ENCODE measurements at regions not wholly inside any gene's neighbourhood (a gene's known extent, or its start where the extent isn't known, plus 50 kb on each side); places are given as distances from the start of the nearest gene placed in this dataset.
"Not testable (repeated sequence)": the region's sequence is repeated elsewhere in the genome, so short reads cannot be mapped to it uniquely, and the experiment has no call there.

DNA sequence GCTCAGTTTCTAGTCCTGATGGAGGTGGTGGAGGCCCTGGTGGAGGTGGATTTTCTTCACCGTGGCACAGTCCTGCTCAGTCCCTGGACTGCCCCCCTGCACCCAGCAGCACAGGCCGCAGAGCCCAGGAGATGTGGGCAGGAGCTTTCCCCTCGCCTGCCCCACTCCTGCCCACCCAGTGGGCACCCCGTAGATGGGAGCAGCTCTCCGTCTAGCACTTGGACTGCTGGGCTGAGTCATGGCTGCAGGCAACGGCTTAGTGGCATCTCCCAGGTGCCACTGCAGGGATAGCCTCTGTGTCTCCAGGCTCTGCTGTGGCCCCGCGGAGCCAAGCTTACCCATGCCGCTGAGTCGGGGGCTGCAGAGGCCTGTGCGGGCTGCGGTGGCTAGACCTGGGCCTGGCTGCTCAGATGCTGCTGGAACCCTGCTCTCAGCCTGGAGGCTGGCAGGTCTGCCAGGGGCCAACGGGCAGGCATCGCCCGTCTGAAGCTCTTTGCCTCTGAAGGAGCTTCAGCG is 92.3 kb upstream of the CTDP1 start:
- no peak overlapping the region for H3K27ac ChIP-seq (ENCODE audit: low read length)
- no peak overlapping the region for H3K4me3 ChIP-seq (ENCODE audit: low read length)
- no peaks in the 10 kb centered on the region for H3K9me3 ChIP-seq (ENCODE audit: control insufficient read depth, low read depth, low read length)
- peaks cover 5% of the 10 kb centered on the region for H3K4me1 ChIP-seq (ENCODE audit: control insufficient read depth, low read depth, low read length)
- H3K9ac ChIP-seq (ENCODE audit: low read length): no peak overlapping the region
- H3K36me3 ChIP-seq (ENCODE audit: control insufficient read depth, low read depth, low read length): no peaks in the 10 kb centered on the region
- H3K27me3 ChIP-seq (ENCODE audit: control insufficient read depth, insufficient read depth, low read length): no peaks in the 10 kb centered on the region

GRCh38 chr18:79587779-79588635 is 91.6 kb upstream of the CTDP1 start:
- H3K27me3 ChIP-seq (ENCODE audit: control insufficient read depth, insufficient read depth, low read length): no peaks in the 10 kb centered on the region
- H3K4me3 ChIP-seq (ENCODE audit: low read length): no peak overlapping the region
- H3K9ac ChIP-seq (ENCODE audit: low read length): no peak overlapping the region
- H3K4me1 ChIP-seq (ENCODE audit: control insufficient read depth, low read depth, low read length): peaks cover 5% of the 10 kb centered on the region
- H3K27ac ChIP-seq (ENCODE audit: low read length): no peak overlapping the region
- no peaks in the 10 kb centered on the region for H3K36me3 ChIP-seq (ENCODE audit: control insufficient read depth, low read depth, low read length)
- no peaks in the 10 kb centered on the region for H3K9me3 ChIP-seq (ENCODE audit: control insufficient read depth, low read depth, low read length)

- H3K9me3 ChIP-seq (ENCODE audit: control insufficient read depth, low read depth, low read length): no peaks in the 10 kb centered on the region
- no peaks in the 10 kb centered on the region for H3K27me3 ChIP-seq (ENCODE audit: control insufficient read depth, insufficient read depth, low read length)
- H3K9ac ChIP-seq (ENCODE audit: low read length): no peak overlapping the region
- H3K4me1 ChIP-seq (ENCODE audit: control insufficient read depth, low read depth, low read length): peaks cover 5% of the 10 kb centered on the region
- no peaks in the 10 kb centered on the region for H3K36me3 ChIP-seq (ENCODE audit: control insufficient read depth, low read depth, low read length)
- no peak overlapping the region for H3K27ac ChIP-seq (ENCODE audit: low read length)
- H3K4me3 ChIP-seq (ENCODE audit: low read length): no peak overlapping the region
These were observed 90.7 kb upstream of the CTDP1 start for GRCh38 chr18:79588636-79589481.

DNA sequence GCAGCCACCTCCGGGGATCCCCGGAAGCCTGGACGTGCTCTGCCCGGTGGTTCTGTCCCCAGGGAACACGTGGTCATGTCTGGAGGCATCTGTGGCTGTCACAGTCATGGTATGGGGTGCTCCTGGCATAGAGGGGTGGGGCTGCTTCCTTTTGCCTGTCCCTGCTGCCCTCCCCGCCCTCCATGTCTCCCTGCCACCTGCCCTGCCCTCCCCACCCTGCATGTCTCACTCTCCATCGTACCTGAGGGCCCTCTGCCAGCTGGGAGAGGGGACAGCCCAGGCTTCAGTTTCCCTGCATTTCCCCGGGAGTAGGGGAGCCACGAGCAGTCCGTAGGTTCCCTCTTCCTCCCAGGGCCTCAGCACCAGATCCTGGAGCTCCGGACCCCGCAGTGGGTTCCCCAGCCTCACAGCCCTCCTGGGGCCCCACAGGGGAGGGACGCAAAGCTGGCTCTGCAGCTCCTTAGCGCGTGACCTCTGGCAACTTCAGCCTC is 90.0 kb upstream of the CTDP1 start:
- H3K36me3 ChIP-seq (ENCODE audit: control insufficient read depth, low read depth, low read length): no peaks in the 10 kb centered on the region
- no peak overlapping the region for H3K9ac ChIP-seq (ENCODE audit: low read length)
- H3K4me1 ChIP-seq (ENCODE audit: control insufficient read depth, low read depth, low read length): peaks cover 5% of the 10 kb centered on the region
- H3K27ac ChIP-seq (ENCODE audit: low read length): no peak overlapping the region
- H3K9me3 ChIP-seq (ENCODE audit: control insufficient read depth, low read depth, low read length): no peaks in the 10 kb centered on the region
- no peaks in the 10 kb centered on the region for H3K27me3 ChIP-seq (ENCODE audit: control insufficient read depth, insufficient read depth, low read length)
- H3K4me3 ChIP-seq (ENCODE audit: low read length): no peak overlapping the region

GRCh38 chr18:79590191-79591031 is 89.2 kb upstream of the CTDP1 start:
- Histone ChIP-seq H3K9ac (ENCODE audit: low read length) (no peak overlapping the region), H3K4me3 (ENCODE audit: low read length) (no peak overlapping the region), H3K4me1 (ENCODE audit: control insufficient read depth, low read depth, low read length) (peaks cover 5% of the 10 kb centered on the region), H3K27ac (ENCODE audit: low read length) (no peak overlapping the region), H3K9me3 (ENCODE audit: control insufficient read depth, low read depth, low read length) (no peaks in the 10 kb centered on the region), H3K36me3 (ENCODE audit: control insufficient read depth, low read depth, low read length) (no peaks in the 10 kb centered on the region), H3K27me3 (ENCODE audit: control insufficient read depth, insufficient read depth, low read length) (no peaks in the 10 kb centered on the region)

DNA sequence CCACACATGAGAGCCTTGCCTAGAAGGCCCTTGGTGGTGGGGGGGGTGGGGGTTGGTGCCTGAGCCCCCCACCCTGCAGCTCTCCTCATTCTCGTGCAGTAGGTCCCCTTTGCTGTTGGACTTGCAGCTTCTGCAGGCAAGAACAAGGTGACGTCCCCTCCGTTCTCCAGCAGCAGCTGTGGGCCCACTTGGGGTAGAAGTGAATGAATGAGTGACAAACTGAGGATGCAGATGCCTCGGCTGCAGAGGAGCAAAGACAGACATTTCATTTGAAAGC is 88.6 kb upstream of the CTDP1 start:
- Histone ChIP-seq H3K4me3 (ENCODE audit: low read length) (no peak overlapping the region), H3K27ac (ENCODE audit: low read length) (no peak overlapping the region), H3K4me1 (ENCODE audit: control insufficient read depth, low read depth, low read length) (peaks cover 5% of the 10 kb centered on the region), H3K36me3 (ENCODE audit: control insufficient read depth, low read depth, low read length) (no peaks in the 10 kb centered on the region), H3K9ac (ENCODE audit: low read length) (no peak overlapping the region), H3K9me3 (ENCODE audit: control insufficient read depth, low read depth, low read length) (no peaks in the 10 kb centered on the region), H3K27me3 (ENCODE audit: control insufficient read depth, insufficient read depth, low read length) (no peaks in the 10 kb centered on the region)

GRCh38 chr18:79592684-79593083 is 86.9 kb upstream of the CTDP1 start:
- not testable (repeated sequence) for H3K9me3 ChIP-seq (ENCODE audit: control insufficient read depth, low read depth, low read length); H3K4me3 ChIP-seq (ENCODE audit: low read length); H3K4me1 ChIP-seq (ENCODE audit: control insufficient read depth, low read depth, low read length); H3K27ac ChIP-seq (ENCODE audit: low read length); H3K27me3 ChIP-seq (ENCODE audit: control insufficient read depth, insufficient read depth, low read length); H3K36me3 ChIP-seq (ENCODE audit: control insufficient read depth, low read depth, low read length); H3K9ac ChIP-seq (ENCODE audit: low read length)

- H3K9me3 ChIP-seq (ENCODE audit: control insufficient read depth, low read depth, low read length): no peaks in the 10 kb centered on the region
- no peaks in the 10 kb centered on the region for H3K36me3 ChIP-seq (ENCODE audit: control insufficient read depth, low read depth, low read length)
- H3K27me3 ChIP-seq (ENCODE audit: control insufficient read depth, insufficient read depth, low read length): no peaks in the 10 kb centered on the region
- no peak overlapping the region for H3K27ac ChIP-seq (ENCODE audit: low read length)
- no peaks in the 10 kb centered on the region for H3K4me1 ChIP-seq (ENCODE audit: control insufficient read depth, low read depth, low read length)
- H3K4me3 ChIP-seq (ENCODE audit: low read length): no peak overlapping the region
- no peak overlapping the region for H3K9ac ChIP-seq (ENCODE audit: low read length)
These were observed 83.7 kb upstream of the CTDP1 start for GRCh38 chr18:79595876-79596374.

DNA sequence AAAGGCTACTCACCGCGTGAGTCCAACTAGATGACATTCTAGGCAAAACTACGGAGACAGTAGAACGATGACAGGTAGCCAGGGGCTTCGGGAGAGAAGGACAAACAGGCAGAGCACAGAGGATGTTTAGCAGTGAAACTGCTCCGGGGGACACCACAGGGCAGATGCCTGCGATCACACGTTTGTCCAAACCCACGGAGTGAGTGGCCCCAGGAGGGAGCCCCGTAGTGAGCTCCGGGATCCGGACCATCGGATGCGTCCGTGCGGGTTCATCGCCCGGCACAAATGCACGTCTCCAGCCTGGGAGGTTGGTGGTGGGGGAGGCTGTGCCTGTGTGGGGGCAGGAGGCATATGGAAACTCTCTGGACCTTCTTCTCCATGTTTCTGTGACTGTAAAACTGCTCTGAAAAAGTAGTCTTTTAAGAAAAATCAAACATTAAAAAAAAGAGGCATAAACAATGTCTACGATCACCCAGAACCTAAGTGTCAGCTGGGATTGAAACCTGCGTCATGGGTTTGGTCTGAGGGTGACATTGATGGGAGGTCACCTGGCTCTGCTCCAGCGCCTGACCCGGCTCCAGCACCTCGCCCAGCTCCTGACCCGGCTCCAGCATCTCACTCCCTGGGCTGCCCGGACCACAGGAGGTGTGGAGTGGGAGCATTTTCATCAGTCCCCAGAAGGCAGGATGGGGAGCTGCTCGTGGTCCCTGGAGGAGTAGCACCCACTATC is 83.0 kb upstream of the CTDP1 start:
- Histone ChIP-seq H3K9me3 (ENCODE audit: control insufficient read depth, low read depth, low read length) (no peaks in the 10 kb centered on the region), H3K27me3 (ENCODE audit: control insufficient read depth, insufficient read depth, low read length) (no peaks in the 10 kb centered on the region), H3K4me3 (ENCODE audit: low read length) (no peak overlapping the region), H3K36me3 (ENCODE audit: control insufficient read depth, low read depth, low read length) (no peaks in the 10 kb centered on the region), H3K27ac (ENCODE audit: low read length) (no peak overlapping the region), H3K4me1 (ENCODE audit: control insufficient read depth, low read depth, low read length) (no peaks in the 10 kb centered on the region), H3K9ac (ENCODE audit: low read length) (no peak overlapping the region)

DNA sequence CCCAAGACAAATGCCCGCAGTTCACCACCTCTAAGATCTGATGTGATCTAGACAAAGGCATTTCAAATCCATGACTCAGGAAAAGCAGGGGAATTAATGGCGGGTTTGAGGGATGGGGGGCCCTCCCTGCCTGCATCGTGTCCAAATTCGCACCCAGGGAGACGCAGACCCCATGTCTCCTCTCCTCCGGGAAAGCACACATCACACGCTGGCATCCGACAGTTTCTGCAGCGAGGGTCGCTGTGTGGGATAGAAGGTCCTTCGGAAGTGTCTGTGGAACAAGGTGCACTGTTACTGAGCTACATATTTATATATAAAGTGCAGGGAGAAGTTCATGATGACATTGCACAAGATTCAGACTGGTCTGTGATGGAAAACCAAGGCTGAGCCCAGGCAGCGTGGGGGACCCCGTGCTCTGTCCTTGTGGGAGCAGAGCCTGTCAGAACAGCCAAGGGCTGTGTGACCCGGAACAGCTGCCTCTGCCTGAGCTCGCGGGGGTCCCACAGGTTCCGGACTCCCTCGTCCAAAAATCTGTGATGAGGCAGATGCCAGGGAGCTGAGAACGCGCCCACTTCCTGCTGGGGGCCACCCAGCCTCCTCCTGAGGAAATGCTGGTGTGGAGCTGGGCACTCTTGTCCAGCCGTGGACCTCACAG is 82.3 kb upstream of the CTDP1 start:
- H3K9ac ChIP-seq (ENCODE audit: low read length): no peak overlapping the region
- H3K36me3 ChIP-seq (ENCODE audit: control insufficient read depth, low read depth, low read length): no peaks in the 10 kb centered on the region
- no peak overlapping the region for H3K27ac ChIP-seq (ENCODE audit: low read length)
- H3K4me1 ChIP-seq (ENCODE audit: control insufficient read depth, low read depth, low read length): no peaks in the 10 kb centered on the region
- no peaks in the 10 kb centered on the region for H3K9me3 ChIP-seq (ENCODE audit: control insufficient read depth, low read depth, low read length)
- no peak overlapping the region for H3K4me3 ChIP-seq (ENCODE audit: low read length)
- no peaks in the 10 kb centered on the region for H3K27me3 ChIP-seq (ENCODE audit: control insufficient read depth, insufficient read depth, low read length)
